Naive thymus-derived CD4-positive, alpha-beta T cell (primary cell): ENCODE measurements at regions not wholly inside any gene's neighbourhood (a gene's known extent, or its start where the extent isn't known, plus 50 kb on each side); places are given as distances from the start of the nearest gene placed in this dataset.
A peak's percentile ranks its signal among the peaks of the same experiment; 100 is the strongest.

Experiments
- ATAC-seq: fragments of 150-1000 bp; cut with Tn5 transposase; 2 replicates; pipeline ENCODE4 v1.10.0; 2021; ENCODE audit warnings: mild to moderate bottlenecking, moderate library complexity
- CTCF ChIA-PET: fragments of 350-600 bp; sonication (Branson Sonifier 250); formaldehyde crosslinking; loops from one replicate; lab custom pipeline; 2021; ENCODE audit warnings: antibody characterized with exemption; lab: Charles Lee
- POLR2A ChIA-PET: fragments of 350-600 bp; sonication (Branson Sonifier 250); formaldehyde crosslinking; loops from one replicate; lab custom pipeline; 2021; ENCODE audit warnings: antibody characterized with exemption, inconsistent platforms; lab: Charles Lee
- DNase-seq, 9 donors: peaks; one replicate each; pipeline versions ENCODE4 v3.0.0 to v3.0.0-alpha.2; 2020 to 2022; ENCODE audit warnings: mixed read lengths in 1 of 9
- H3K27ac ChIP-seq: one replicate; pipeline ENCODE4 v1.7.0; 2013; ENCODE audit warnings: mild to moderate bottlenecking, low read depth, low read length, moderate library complexity
- H3K27me3 ChIP-seq, 2 donors: one replicate each; pipeline ENCODE4 v1.7.0; 2013; ENCODE audit warnings: low read length in 2 of 2, mild to moderate bottlenecking in 2 of 2, moderate library complexity in 2 of 2; ENCODE audit not compliant: control insufficient read depth in 2 of 2, insufficient read depth in 2 of 2
- H3K36me3 ChIP-seq, 3 experiments: 1 replicate in 2 of 3; 2 replicates in 1 of 3; pipeline ENCODE4 v1.7.0; 2013; ENCODE audit warnings: low read length in 3 of 3, mild to moderate bottlenecking in 3 of 3, moderate library complexity in 1 of 3; ENCODE audit not compliant: insufficient read depth in 3 of 3, control insufficient read depth in 2 of 3
- H3K4me1 ChIP-seq, 2 donors: one replicate each; pipeline ENCODE4 v1.7.0; 2013; ENCODE audit warnings: low read length in 2 of 2, mild to moderate bottlenecking in 2 of 2, moderate library complexity in 1 of 2; ENCODE audit not compliant: control insufficient read depth in 2 of 2, insufficient read depth in 2 of 2
- H3K4me3 ChIP-seq: 2 replicates; pipeline ENCODE4 v1.7.0; 2013; ENCODE audit warnings: mild to moderate bottlenecking, low read length
- H3K9me3 ChIP-seq, 3 experiments: 1 replicate in 2 of 3; 2 replicates in 1 of 3; pipeline ENCODE4 v1.7.0; 2013; ENCODE audit warnings: low read length in 3 of 3; ENCODE audit not compliant: control insufficient read depth in 2 of 3
- H3K27ac Mint-ChIP-seq, 9 donors: one replicate each; pipeline ENCODE4 v1.8.0; 2020 to 2022; ENCODE audit warnings: mixed read lengths in 9 of 9, mild to moderate bottlenecking in 8 of 9, moderate library complexity in 5 of 9, inconsistent platforms in 2 of 9
- H3K27me3 Mint-ChIP-seq, 5 donors: one replicate each; pipeline ENCODE4 v1.8.0; 2021 to 2022; ENCODE audit warnings: mixed read lengths in 5 of 5, mild to moderate bottlenecking in 1 of 5
- H3K36me3 Mint-ChIP-seq, 5 donors: one replicate each; pipeline ENCODE4 v1.8.0; 2020 to 2022; ENCODE audit warnings: mixed read lengths in 5 of 5, mild to moderate bottlenecking in 3 of 5, inconsistent platforms in 1 of 5
- H3K4me1 Mint-ChIP-seq, 7 donors: one replicate each; pipeline ENCODE4 v1.8.0; 2020 to 2022; ENCODE audit warnings: mixed read lengths in 7 of 7, mild to moderate bottlenecking in 3 of 7, inconsistent platforms in 1 of 7
- H3K4me3 Mint-ChIP-seq, 10 donors: one replicate each; pipeline ENCODE4 v1.8.0; 2020 to 2022; ENCODE audit warnings: mild to moderate bottlenecking in 10 of 10, mixed read lengths in 10 of 10, moderate library complexity in 6 of 10, inconsistent platforms in 2 of 10
- H3K9me3 Mint-ChIP-seq, 11 donors: one replicate each; pipeline ENCODE4 v1.8.0; 2020 to 2022; ENCODE audit warnings: mixed read lengths in 11 of 11, mild to moderate bottlenecking in 4 of 11, inconsistent platforms in 1 of 11, moderate library complexity in 1 of 11
- intact Hi-C, 2 donors: fragments of 100-400 bp; cut with micrococcal nuclease; formaldehyde crosslinking; loops; one replicate each; pipeline ENCODE4 v1.15.1; 2023

DNA sequence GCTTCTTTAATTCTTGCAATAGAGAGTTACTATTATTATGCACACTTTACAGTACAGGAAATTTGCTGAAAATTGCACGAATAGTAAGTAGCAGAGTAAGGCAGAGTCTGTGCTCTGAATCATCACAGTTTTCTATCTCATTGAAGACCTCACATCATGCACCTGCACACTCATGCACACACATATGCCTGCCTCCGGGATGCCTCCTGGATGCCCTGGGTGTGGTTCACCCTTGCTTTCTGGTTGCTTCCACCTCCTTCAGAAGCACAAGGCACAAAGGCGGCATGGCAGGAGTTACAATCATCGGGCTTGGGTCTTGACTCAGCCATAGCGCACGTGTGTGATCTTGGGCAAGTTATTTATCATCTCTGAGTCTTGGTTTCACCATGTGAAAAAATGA lies 564.0 kb downstream of the VRK1 start:
- DNase-seq (no peak), ATAC-seq (no peak)
- no peak overlapping the region for H3K27ac ChIP-seq
- H3K9me3 Mint-ChIP-seq: peaks cover 0 to 4% (median 0%) of the 10 kb centered on the region in 11 donors
- H3K27me3 Mint-ChIP-seq: peaks cover 0 to 8% (median 0%) of the 10 kb centered on the region in 5 donors
- ChIA-PET CTCF (no interaction called here), POLR2A (no interaction called here)
- H3K36me3 ChIP-seq: no peaks in the 10 kb centered on the region
- H3K4me3 ChIP-seq: no peak overlapping the region
- H3K9me3 ChIP-seq: no peaks in the 10 kb centered on the region
- H3K4me3 Mint-ChIP-seq: no peak overlapping the region
- peaks cover 0 to 6% (median 0%) of the 10 kb centered on the region in 7 donors for H3K4me1 Mint-ChIP-seq
- H3K27me3 ChIP-seq: no peaks in the 10 kb centered on the region
- no peak overlapping the region for H3K27ac Mint-ChIP-seq
- intact Hi-C loops: no loop called here
- peaks cover 0 to 6% (median 0%) of the 10 kb centered on the region in 5 donors for H3K36me3 Mint-ChIP-seq
- no peaks in the 10 kb centered on the region for H3K4me1 ChIP-seq

DNA sequence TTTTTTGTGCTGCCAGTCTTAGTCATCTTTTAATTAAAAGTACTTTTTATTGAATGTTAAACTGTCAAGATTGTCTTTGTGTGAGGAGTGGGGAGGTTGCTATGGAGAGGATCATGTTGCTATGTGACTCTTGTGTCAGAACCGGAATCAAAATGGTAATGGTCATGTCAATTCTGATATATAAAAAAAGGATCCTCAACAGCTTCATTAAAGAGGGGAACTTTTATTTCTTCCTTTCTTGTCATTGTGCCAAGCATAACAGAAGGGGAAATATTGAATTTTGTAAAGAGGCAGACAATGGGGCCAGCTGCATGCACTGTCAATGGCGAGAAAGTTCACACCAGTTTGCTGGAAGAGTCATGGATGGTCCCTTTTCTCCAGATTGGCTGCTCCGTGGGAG lies 564.8 kb downstream of the VRK1 start:
- H3K4me1 ChIP-seq: no peaks in the 10 kb centered on the region
- peaks cover 0 to 8% (median 0%) of the 10 kb centered on the region in 5 donors for H3K27me3 Mint-ChIP-seq
- H3K9me3 ChIP-seq: no peaks in the 10 kb centered on the region
- no peak for ATAC-seq
- no peak for DNase-seq
- H3K9me3 Mint-ChIP-seq: peaks cover 0 to 2% (median 0%) of the 10 kb centered on the region in 11 donors
- H3K27ac Mint-ChIP-seq: no peak overlapping the region
- no peaks in the 10 kb centered on the region for H3K27me3 ChIP-seq
- H3K36me3 ChIP-seq: no peaks in the 10 kb centered on the region
- H3K4me1 Mint-ChIP-seq: peaks cover 0 to 6% (median 0%) of the 10 kb centered on the region in 7 donors
- H3K4me3 Mint-ChIP-seq: no peak overlapping the region
- ChIA-PET POLR2A (interaction anchor here (1.3 kb wide), 1 partner anchor 9 kb away, joined by 6 read pairs; no protein-coding TSS in a partner anchor), CTCF (no interaction called here)
- peaks cover 0 to 3% (median 0%) of the 10 kb centered on the region in 5 donors for H3K36me3 Mint-ChIP-seq
- no peak overlapping the region for H3K4me3 ChIP-seq
- intact Hi-C loops: no loop called here
- H3K27ac ChIP-seq: no peak overlapping the region

DNA sequence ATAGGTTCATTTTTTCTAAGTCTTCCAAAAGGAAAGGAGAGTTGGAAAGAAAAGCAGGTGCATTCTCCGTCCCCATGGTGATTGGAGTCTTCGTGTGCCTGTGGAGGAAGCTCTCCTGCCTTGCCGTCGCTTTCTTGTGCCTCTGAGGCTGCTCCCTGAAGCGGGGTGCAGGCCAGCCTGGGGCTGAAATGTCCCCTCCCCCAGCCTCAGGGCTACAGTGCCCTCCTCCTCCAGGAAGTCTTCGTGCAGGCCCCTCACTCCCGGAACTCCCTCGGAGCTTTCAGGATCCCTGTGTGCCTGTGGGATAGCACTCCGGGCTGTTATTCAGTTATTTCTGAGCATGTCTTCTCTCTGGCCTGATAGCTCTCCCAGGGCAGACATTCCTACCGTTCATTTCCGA lies 569.2 kb downstream of the VRK1 start:
- no peaks in the 10 kb centered on the region for H3K27me3 Mint-ChIP-seq

DNA sequence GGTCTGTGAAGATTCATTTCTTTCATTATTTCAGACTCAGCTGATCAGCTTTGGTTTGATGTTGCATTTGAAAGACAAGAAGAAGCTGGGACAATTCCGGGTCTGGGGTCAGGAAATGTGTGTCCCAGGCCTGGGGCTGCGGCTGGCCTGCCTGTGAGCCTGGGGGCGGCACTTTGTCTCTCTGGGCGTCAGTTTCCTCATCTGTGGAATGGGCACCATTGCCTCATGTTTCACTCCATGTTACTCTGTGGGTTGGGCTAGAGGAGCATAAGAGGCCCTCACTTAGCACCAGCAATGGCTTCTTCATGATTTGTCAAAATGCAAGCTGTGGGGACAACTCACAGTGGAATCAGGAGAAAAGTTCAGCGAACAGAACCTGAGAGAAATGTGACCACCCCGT lies 570.1 kb downstream of the VRK1 start:
- CTCF ChIA-PET: no interaction called here
- Mint-ChIP-seq H3K4me3 (no peak overlapping the region), H3K4me1 (peaks cover 0 to 6% (median 0%) of the 10 kb centered on the region in 7 donors), H3K27me3 (no peaks in the 10 kb centered on the region), H3K36me3 (peaks cover 0 to 5% (median 0%) of the 10 kb centered on the region in 5 donors), H3K27ac (no peak overlapping the region), H3K9me3 (peaks cover 0 to 3% (median 0%) of the 10 kb centered on the region in 11 donors)
- POLR2A ChIA-PET: no interaction called here
- Histone ChIP-seq H3K36me3 (no peaks in the 10 kb centered on the region), H3K9me3 (no peaks in the 10 kb centered on the region), H3K27me3 (no peaks in the 10 kb centered on the region), H3K27ac (no peak overlapping the region), H3K4me1 (no peaks in the 10 kb centered on the region), H3K4me3 (no peak overlapping the region)
- ATAC-seq: no peak
- no peak for DNase-seq
- intact Hi-C loops: no loop called here

More for the DNA sequence above, 569.2 kb downstream of the VRK1 start:
- Mint-ChIP-seq H3K9me3 (peaks cover 0 to 3% (median 0%) of the 10 kb centered on the region in 11 donors), H3K27ac (no peak overlapping the region), H3K4me1 (peaks cover 0 to 6% (median 0%) of the 10 kb centered on the region in 7 donors), H3K36me3 (peaks cover 0 to 5% (median 0%) of the 10 kb centered on the region in 5 donors), H3K4me3 (no peak overlapping the region)
- H3K4me3 ChIP-seq: no peak overlapping the region
- CTCF ChIA-PET: no interaction called here
- H3K27me3 ChIP-seq: no peaks in the 10 kb centered on the region
- H3K9me3 ChIP-seq: no peaks in the 10 kb centered on the region
- intact Hi-C loops: no loop called here
- H3K27ac ChIP-seq: no peak overlapping the region
- no peaks in the 10 kb centered on the region for H3K36me3 ChIP-seq
- H3K4me1 ChIP-seq: no peaks in the 10 kb centered on the region
- DNase-seq (no peak), ATAC-seq (no peak)
- POLR2A ChIA-PET: interaction anchor here (0.7 kb wide), 1 partner anchor 253 kb away, joined by 3 read pairs; no protein-coding TSS in a partner anchor

DNA sequence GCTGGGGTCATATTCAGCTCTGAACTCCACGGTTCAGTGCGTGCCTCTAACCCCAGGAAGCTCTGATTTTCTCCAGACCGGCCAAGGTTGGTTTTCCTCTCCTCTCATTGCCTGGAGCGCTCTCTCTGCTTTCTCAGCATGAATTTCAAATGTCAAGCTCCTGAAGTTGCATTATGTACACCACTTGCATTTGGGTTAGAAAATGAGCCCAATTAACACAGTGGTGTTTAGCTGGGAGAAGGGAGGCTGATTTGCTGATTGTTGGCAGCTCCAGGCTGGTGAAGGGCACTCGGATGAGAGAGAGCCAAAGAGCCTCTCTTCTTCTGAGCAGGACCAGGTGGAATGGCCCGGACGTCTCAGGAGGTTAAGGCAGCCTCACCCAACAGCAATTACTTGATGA lies 570.9 kb downstream of the VRK1 start:
- DNase-seq: no peak
- ChIA-PET POLR2A (no interaction called here), CTCF (interaction anchor here (0.6 kb wide), 1 partner anchor 648 kb away, joined by 3 read pairs; no protein-coding TSS in a partner anchor)
- Mint-ChIP-seq H3K36me3 (peaks cover 0 to 5% (median 0%) of the 10 kb centered on the region in 5 donors), H3K9me3 (peaks cover 0 to 3% (median 0%) of the 10 kb centered on the region in 11 donors), H3K4me1 (no peaks in the 10 kb centered on the region), H3K27me3 (no peaks in the 10 kb centered on the region), H3K4me3 (no peak overlapping the region), H3K27ac (no peak overlapping the region)
- no peaks in the 10 kb centered on the region for H3K9me3 ChIP-seq
- H3K27ac ChIP-seq: no peak overlapping the region
- no peak for ATAC-seq
- no peak overlapping the region for H3K4me3 ChIP-seq
- no peaks in the 10 kb centered on the region for H3K27me3 ChIP-seq
- intact Hi-C loops: no loop called here
- no peaks in the 10 kb centered on the region for H3K4me1 ChIP-seq
- no peaks in the 10 kb centered on the region for H3K36me3 ChIP-seq

DNA sequence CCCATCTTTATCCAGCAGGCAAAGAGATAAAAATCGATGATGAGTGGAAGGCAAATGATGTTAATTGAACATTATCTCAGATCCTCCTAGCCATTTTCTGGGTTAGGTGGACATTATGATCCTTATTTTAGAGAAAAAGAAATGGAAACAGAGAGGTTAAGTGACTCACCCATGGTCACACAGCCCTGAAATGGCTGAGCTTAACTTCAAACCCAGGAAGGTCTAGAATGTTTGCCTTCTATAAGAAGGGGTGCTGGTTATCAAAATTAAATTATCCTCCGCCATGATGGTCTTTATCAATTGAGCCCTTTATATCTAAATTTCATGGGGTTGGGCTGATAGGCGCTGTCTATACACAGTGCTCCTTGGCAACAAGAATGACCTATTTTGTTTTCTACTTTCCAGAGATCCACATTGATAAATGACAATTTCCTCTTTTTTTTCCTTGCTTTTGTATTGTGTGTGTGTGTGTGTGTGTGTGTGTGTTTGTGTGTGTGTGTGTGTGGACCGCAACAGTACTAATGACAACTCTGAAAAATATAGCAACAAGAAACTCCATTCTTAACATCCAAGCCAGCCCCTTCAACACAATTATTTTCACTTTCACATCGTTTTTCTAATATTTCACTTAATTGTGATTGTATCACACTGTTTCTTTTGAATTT lies 571.9 kb downstream of the VRK1 start:
- no peaks in the 10 kb centered on the region for H3K27me3 Mint-ChIP-seq
- H3K36me3 Mint-ChIP-seq: peaks cover 0 to 5% (median 0%) of the 10 kb centered on the region in 5 donors
- H3K4me3 Mint-ChIP-seq: no peak overlapping the region
- H3K9me3 Mint-ChIP-seq: peaks cover 0 to 3% (median 0%) of the 10 kb centered on the region in 11 donors
- POLR2A ChIA-PET: interaction anchor here (1.1 kb wide), 1 partner anchor 21 kb away, joined by 3 read pairs; no protein-coding TSS in a partner anchor
- DNase-seq: no peak
- H3K36me3 ChIP-seq: no peaks in the 10 kb centered on the region
- ATAC-seq: no peak
- H3K4me1 ChIP-seq: no peaks in the 10 kb centered on the region
- intact Hi-C loops: no loop called here
- no peak overlapping the region for H3K4me3 ChIP-seq
- peaks cover 0 to 5% (median 0%) of the 10 kb centered on the region in 7 donors for H3K4me1 Mint-ChIP-seq
- no peak overlapping the region for H3K27ac ChIP-seq
- peak overlapping the region in 1 of 9 donors; percentile 4 for H3K27ac Mint-ChIP-seq
- CTCF ChIA-PET: interaction anchor here (0.6 kb wide), 1 partner anchor 39 kb away, joined by 3 read pairs; no protein-coding TSS in a partner anchor
- no peaks in the 10 kb centered on the region for H3K9me3 ChIP-seq
- H3K27me3 ChIP-seq: no peaks in the 10 kb centered on the region
